ENCODE measurements at regions not wholly inside any gene's neighbourhood (a gene's known extent, or its start where the extent isn't known, plus 50 kb on each side); places are given as distances from the start of the nearest gene placed in this dataset.

DNA sequence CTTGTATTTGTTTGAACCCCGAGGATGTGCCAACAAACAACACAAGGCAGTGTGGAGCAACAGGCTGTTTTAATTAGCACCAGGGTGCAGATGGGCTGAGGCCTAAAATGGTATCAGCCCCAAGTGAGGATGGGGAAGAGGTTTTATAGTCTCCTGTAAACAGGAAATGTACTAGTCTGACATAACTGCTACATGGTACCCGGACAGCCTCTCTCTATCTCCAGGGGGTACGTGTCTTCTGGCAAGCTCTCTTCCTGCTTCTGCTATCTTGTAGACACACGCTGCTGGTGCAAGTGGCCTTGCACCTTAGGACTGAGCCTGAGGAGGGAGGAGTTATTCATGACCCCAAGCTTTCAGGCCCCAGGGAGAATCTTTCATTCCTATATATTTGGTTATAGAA lies 2451.0 kb downstream of the TP53TG3F start:
- no peak for DNase-seq (ENCODE audit: low spot score)
- Histone ChIP-seq H3K27me3 (replicated peaks; ENCODE audit: insufficient read depth) (no peaks in the 10 kb centered on the region), H3K4me1 (replicated peaks) (no peaks in the 10 kb centered on the region), H3K9me3 (no peaks in the 10 kb centered on the region), H3K36me3 (no peaks in the 10 kb centered on the region), H3K4me3 (no peak overlapping the region), H3K27ac (no peak overlapping the region)
- WGBS: 79% methylated on average over 4 of the region's 4 CpGs
- intact Hi-C loops (cut with DNase I): no loop called here
- TF ChIP-seq, protein P1, sequence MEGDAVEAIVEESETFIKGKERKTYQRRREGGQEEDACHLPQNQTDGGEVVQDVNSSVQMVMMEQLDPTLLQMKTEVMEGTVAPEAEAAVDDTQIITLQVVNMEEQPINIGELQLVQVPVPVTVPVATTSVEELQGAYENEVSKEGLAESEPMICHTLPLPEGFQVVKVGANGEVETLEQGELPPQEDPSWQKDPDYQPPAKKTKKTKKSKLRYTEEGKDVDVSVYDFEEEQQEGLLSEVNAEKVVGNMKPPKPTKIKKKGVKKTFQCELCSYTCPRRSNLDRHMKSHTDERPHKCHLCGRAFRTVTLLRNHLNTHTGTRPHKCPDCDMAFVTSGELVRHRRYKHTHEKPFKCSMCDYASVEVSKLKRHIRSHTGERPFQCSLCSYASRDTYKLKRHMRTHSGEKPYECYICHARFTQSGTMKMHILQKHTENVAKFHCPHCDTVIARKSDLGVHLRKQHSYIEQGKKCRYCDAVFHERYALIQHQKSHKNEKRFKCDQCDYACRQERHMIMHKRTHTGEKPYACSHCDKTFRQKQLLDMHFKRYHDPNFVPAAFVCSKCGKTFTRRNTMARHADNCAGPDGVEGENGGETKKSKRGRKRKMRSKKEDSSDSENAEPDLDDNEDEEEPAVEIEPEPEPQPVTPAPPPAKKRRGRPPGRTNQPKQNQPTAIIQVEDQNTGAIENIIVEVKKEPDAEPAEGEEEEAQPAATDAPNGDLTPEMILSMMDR (IDR thresholded peaks at IDR 0.05): no peak
- TF ChIP-seq POLR2AphosphoS5 (IDR thresholded peaks at IDR 0.05) (no peak), POLR2A (IDR thresholded peaks at IDR 0.05) (no peak)

DNA sequence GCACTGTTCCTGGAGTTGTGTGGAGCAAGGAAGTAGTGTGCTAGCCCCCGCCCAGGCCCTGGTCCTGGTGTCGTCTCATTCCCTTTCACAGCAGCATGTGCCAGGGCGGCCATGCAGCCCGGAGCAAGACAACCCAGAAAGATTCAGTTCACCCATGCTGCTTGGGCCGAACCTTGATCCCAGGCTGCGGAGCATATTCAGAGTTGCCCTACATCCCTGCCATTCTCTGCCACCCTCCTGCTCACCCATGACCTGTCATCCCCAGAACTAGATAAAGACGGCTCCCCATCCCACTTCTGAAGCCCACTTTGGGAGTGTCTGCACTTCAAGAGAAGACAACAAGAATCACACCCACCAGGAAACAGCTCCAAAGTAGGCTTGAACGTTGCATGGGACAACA lies 2452.5 kb downstream of the TP53TG3F start:
- WGBS: 78% methylated on average over 8 of the region's 8 CpGs
- H3K36me3 ChIP-seq: no peaks in the 10 kb centered on the region
- H3K27ac ChIP-seq: no peak overlapping the region
- H3K9me3 ChIP-seq: no peaks in the 10 kb centered on the region
- intact Hi-C loops (cut with DNase I): no loop called here
- no peaks in the 10 kb centered on the region for H3K27me3 ChIP-seq (replicated peaks; ENCODE audit: insufficient read depth)
- no peaks in the 10 kb centered on the region for H3K4me1 ChIP-seq (replicated peaks)
- TF ChIP-seq POLR2A (IDR thresholded peaks at IDR 0.05): no peak
- TF ChIP-seq POLR2AphosphoS5 (IDR thresholded peaks at IDR 0.05): no peak
- TF ChIP-seq, protein P1 (IDR thresholded peaks at IDR 0.05): no peak
- H3K4me3 ChIP-seq: no peak overlapping the region
- no peak for DNase-seq (ENCODE audit: low spot score)

DNA sequence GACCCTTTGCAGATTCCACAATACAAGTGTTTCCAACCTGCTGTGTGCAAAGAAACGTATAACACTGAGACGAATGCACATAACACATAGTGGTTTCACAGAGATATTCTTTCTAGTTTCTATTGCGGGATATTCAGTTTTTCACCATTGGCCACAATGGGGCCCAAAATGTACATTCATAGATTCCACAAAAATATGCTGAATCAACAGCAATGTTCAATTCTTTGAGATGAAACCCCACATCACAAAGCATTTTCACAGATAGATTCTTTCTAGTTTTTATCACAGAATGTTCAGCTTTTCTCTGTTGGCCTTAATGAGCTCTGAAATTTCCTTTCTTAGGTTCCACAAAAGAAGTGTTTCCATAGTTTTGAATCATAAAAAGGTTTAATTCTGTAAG lies 2472.3 kb downstream of the TP53TG3F start:
- Histone ChIP-seq H3K27me3 (replicated peaks; ENCODE audit: insufficient read depth) (no peaks in the 10 kb centered on the region), H3K4me3 (no peak overlapping the region), H3K4me1 (replicated peaks) (no peaks in the 10 kb centered on the region), H3K36me3 (no peaks in the 10 kb centered on the region), H3K27ac (no peak overlapping the region), H3K9me3 (no peaks in the 10 kb centered on the region)
- TF ChIP-seq POLR2A (IDR thresholded peaks at IDR 0.05): no peak
- DNase-seq (ENCODE audit: low spot score): no peak
- intact Hi-C loops (cut with DNase I): loop anchor here (5.0 kb wide), 1 partner anchor 36 kb away; no protein-coding TSS in a partner anchor
- WGBS: 73% methylated on average over 3 of the region's 3 CpGs

Small RNA genes lying in the stretch of these regions (small RNA-seq; reads per million reads assigned to genes)
- gene AC106785.1 (0 reads per million in 2 donors), gene RNA5SP406 (0 reads per million in 2 donors), gene RNA5SP407 (0 reads per million in 2 donors), gene RNA5SP408 (0 reads per million in 2 donors), gene RNA5SP409 (0 reads per million in 2 donors), gene RNA5SP410 (0 reads per million in 2 donors), gene RNA5SP411 (0 reads per million in 2 donors), gene RNA5SP412 (0 to 0.10 reads per million in 2 donors), gene RNA5SP413 (0 to 0.10 reads per million in 2 donors), gene RNA5SP414 (0 reads per million in 2 donors), gene RNA5SP415 (0 reads per million in 2 donors), gene RNA5SP416 (0 reads per million in 2 donors), gene RNA5SP417 (0 reads per million in 2 donors), gene RNA5SP418 (0 reads per million in 2 donors), gene RNA5SP419 (0 to 0.10 reads per million in 2 donors), gene RNA5SP420 (0 reads per million in 2 donors), gene RNA5SP421 (0 reads per million in 2 donors), gene RNA5SP422 (0 reads per million in 2 donors), gene RNA5SP423 (0 reads per million in 2 donors)

Data from prostate gland (tissue), 2 donors.